HepG2 (cell line): ENCODE measurements at regions not wholly inside any gene's neighbourhood (a gene's known extent, or its start where the extent isn't known, plus 50 kb on each side); places are given as distances from the start of the nearest gene placed in this dataset.

Experiments used
- BRD4 ChIP-seq: sonication (generic); formaldehyde crosslinking; IDR thresholded peaks from 2 replicates; pipeline ENCODE4 v1.4.0; 2020; ENCODE audit warnings: missing genetic modification reagents
- CHD2 ChIP-seq: IDR thresholded peaks from 2 replicates; pipeline ENCODE4 v1.6.1; 2011; ENCODE audit warnings: low read depth, low read length, improper control_type of control experiment
- CREM ChIP-seq, 2 experiments: sonication (generic) in 1 of 2; formaldehyde crosslinking in 1 of 2; IDR thresholded peaks; 2 replicates each; pipeline versions ENCODE4 v1.4.0 to v1.6.1; 2016 to 2020; ENCODE audit warnings: antibody characterized with exemption in 1 of 2, mild to moderate bottlenecking in 1 of 2, missing genetic modification reagents in 1 of 2
- CTCF ChIP-seq: sonication (generic); formaldehyde crosslinking; IDR thresholded peaks from 2 replicates; pipeline ENCODE4 v1.5.0; 2020; ENCODE audit warnings: mild to moderate bottlenecking, missing genetic modification reagents, moderate library complexity
- MEF2D ChIP-seq: sonication (generic); formaldehyde crosslinking; IDR thresholded peaks from 2 replicates; pipeline ENCODE4 v1.5.1; 2020; ENCODE audit warnings: mild to moderate bottlenecking, missing genetic modification reagents
- MXI1 ChIP-seq: IDR thresholded peaks from 3 replicates; pipeline ENCODE4 v1.6.1; 2012; ENCODE audit warnings: low read depth, low read length, inconsistent platforms, borderline replicate concordance
- PATZ1 ChIP-seq: sonication (generic); formaldehyde crosslinking; IDR thresholded peaks from 2 replicates; pipeline ENCODE4 v1.4.0; 2020; ENCODE audit warnings: missing genetic modification reagents
- PBX3 ChIP-seq: sonication (generic); formaldehyde crosslinking; IDR thresholded peaks from 2 replicates; pipeline ENCODE4 v1.8.1; 2023; ENCODE audit warnings: missing genetic modification reagents, inconsistent platforms, borderline replicate concordance
- TAF1 ChIP-seq: sonication (generic); formaldehyde crosslinking; IDR thresholded peaks from 2 replicates; pipeline ENCODE4 v1.4.0; 2020; ENCODE audit warnings: missing genetic modification reagents
- THAP8 ChIP-seq: sonication (generic); formaldehyde crosslinking; IDR thresholded peaks from 2 replicates; pipeline ENCODE4 v1.5.1; 2020; ENCODE audit warnings: missing genetic modification reagents, mild to moderate bottlenecking, borderline replicate concordance
- ZNF547 ChIP-seq: sonication (generic); formaldehyde crosslinking; IDR thresholded peaks from 2 replicates; pipeline ENCODE4 v1.5.1; 2020; ENCODE audit warnings: mild to moderate bottlenecking, missing genetic modification reagents
- ZNF580 ChIP-seq: IDR thresholded peaks from 2 replicates; pipeline ENCODE4 v1.6.1; 2016; ENCODE audit warnings: low read depth, borderline replicate concordance
- ZNF766 ChIP-seq: sonication (generic); formaldehyde crosslinking; IDR thresholded peaks from 2 replicates; pipeline ENCODE4 v1.5.0; 2020; ENCODE audit warnings: missing genetic modification reagents, borderline replicate concordance
- ZNF883 ChIP-seq: sonication (generic); formaldehyde crosslinking; IDR thresholded peaks from 2 replicates; pipeline ENCODE4 v1.5.1; 2020; ENCODE audit warnings: mild to moderate bottlenecking, missing genetic modification reagents; ENCODE audit errors: not compliant biosample characterization

- no peak for TF ChIP-seq CTCF (CRISPR knock-in tag)
- TF ChIP-seq THAP8 (CRISPR knock-in tag): no peak
- TF ChIP-seq MXI1: no peak
- TF ChIP-seq ZNF883: no peak
- TF ChIP-seq PBX3 (CRISPR knock-in tag): no peak
- TF ChIP-seq TAF1 (CRISPR knock-in tag): no peak
- TF ChIP-seq MEF2D (CRISPR knock-in tag): no peak
- TF ChIP-seq BRD4: no peak
- TF ChIP-seq CHD2: no peak
- no peak for TF ChIP-seq ZNF547
- no peak for TF ChIP-seq CREM (IDR thresholded peaks at IDR 0.05)
- TF ChIP-seq CREM (CRISPR knock-in tag; IDR thresholded peaks at IDR 0.05): no peak
- no peak for TF ChIP-seq PATZ1
- no peak for TF ChIP-seq ZNF766 (CRISPR knock-in tag)
- TF ChIP-seq ZNF580 (CRISPR knock-in tag): no peak
These were observed 761.9 kb upstream of the CXADR start for GRCh38 chr21:16750926-16751325.
